Left ventricle myocardium superior (tissue), 1 donor: ENCODE measurements at regions not wholly inside any gene's neighbourhood (a gene's known extent, or its start where the extent isn't known, plus 50 kb on each side); places are given as distances from the start of the nearest gene placed in this dataset.

Source experiments
- ATAC-seq: fragments of 200-7000 bp; cut with Tn5 transposase; one replicate; pipeline ENCODE4 v1.9.1; 2020; ENCODE audit warnings: mild to moderate bottlenecking, moderate library complexity
- DNase-seq: peaks from one replicate; pipeline ENCODE4 v3.0.0-alpha.2; 2020
- intact Hi-C: fragments of 100-400 bp; cut with micrococcal nuclease; formaldehyde crosslinking; loops from one replicate; pipeline ENCODE4 v1.11.0; 2022
- donor health status: DM: no; HTN: yes; CAD: no; lungs with severe emphysema.

- no peak for ATAC-seq
- intact Hi-C loops = no loop called here
Observed at GRCh38 chr16:62573466-62573865, 537.2 kb upstream of the CDH8 start.

GRCh38 chr16:62568926-62569325, 532.7 kb upstream of the CDH8 start:
- intact Hi-C loops = no loop called here
- ATAC-seq = no peak

More at GRCh38 chr16:62573466-62573865, 537.2 kb upstream of the CDH8 start:
- no peak for DNase-seq

DNA sequence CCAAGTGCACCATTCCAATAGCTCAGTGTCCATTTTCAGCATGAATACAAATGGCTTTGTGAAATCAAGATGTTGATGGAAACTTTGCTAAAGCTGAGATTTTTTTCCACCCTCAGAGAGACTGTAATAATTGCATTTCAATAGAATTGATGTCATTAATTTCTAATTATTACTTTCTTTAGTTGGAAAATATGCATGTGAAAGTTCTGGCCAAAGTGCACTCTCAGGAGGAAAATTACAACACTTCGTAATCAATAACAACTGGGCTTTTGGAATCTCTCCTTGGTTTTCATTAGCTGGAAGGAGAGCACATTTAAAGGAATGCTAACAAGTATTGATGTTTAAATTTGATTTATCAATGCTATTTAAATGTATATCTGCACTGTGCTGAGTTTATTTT, 529.5 kb upstream of the CDH8 start:
- intact Hi-C loops = no loop called here
- DNase-seq (no peak), ATAC-seq (no peak)

More at GRCh38 chr16:62568926-62569325, 532.7 kb upstream of the CDH8 start:
- no peak for DNase-seq

DNA sequence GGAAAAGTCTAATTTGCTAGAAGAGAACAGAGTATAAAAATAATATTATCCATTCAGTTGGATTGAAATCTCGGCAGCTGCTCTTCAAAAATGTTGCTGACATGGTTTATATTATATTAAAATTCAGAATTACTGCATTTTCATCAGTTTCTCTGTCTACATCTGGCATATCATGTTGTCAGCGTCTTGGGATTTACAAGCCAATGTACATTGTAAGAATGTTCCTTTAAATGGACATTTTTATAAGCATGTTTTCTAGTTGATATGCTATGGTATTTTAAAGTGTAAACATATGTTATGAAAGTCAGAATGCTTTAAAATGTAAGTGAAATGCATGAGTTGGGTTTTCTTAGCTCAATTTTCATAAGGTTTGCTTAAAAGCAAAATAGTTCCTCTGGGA, 528.1 kb upstream of the CDH8 start:
- no peak for DNase-seq
- intact Hi-C loops = no loop called here

DNA sequence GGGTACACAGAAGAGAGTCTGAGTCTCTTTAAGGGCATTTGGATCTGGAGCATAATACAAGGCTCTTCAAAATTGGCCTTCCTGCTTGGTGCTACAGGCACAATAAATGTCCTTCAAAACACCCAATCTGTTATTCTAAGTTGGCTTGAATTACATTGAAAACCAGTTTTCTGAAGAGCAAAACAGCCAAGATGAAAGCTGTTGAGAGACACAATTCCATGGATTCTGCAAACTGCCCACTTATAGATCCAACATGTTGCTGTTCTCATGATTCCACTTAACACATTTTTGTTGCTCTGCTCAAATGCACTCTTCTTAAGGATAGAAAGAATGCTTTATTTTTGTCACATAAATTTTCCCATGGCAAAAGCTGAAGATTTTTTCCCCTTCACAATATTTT, 525.9 kb upstream of the CDH8 start:
- intact Hi-C loops = no loop called here
- no peak for DNase-seq
- no peak for ATAC-seq

More for the DNA sequence above, 528.1 kb upstream of the CDH8 start:
- ATAC-seq = no peak

DNA sequence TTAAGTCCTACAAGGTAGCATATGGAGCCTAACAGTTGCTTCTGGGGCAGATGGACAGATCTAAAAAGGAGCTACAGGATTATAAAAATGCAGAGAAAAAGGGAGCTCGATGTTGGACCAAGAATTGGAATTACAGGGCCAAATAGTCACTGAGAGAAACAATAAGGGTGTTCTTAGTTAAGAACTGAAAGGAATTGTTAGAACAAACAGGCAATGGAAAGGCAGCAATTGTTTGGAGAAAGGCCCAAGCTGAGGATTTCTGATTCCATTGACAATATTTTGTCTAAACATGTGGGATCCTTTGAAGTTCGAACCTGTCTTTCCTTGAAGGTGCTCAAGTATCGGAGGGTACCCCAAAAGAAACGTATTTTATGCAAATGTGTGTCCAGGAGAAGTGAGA, 513.6 kb upstream of the CDH8 start:
- intact Hi-C loops = no loop called here
- DNase-seq = no peak
- ATAC-seq = no peak

GRCh38 chr16:62548095-62548494, 511.9 kb upstream of the CDH8 start:
- DNase-seq = no peak
- intact Hi-C loops = no loop called here
- no peak for ATAC-seq

DNA sequence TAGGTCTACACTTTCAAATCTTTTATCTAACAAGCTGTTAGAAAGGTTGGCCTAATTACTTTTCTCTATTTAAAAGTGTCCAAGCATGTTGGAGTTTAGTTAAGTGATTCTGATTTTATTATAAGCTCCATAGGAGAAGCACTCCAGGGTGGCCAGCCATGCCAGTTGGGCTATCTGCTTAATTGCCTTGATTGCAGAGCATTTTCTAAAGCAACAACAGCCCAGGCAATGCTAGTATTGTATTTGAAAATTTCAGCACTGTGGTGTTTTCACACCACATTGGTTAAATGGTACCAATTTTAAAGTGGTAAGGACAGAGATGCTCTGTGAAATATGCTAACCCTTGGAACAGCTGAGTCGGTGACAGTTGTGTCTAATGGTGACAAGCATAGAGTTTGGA, 510.5 kb upstream of the CDH8 start:
- DNase-seq (no peak), ATAC-seq (no peak)
- intact Hi-C loops = no loop called here

DNA sequence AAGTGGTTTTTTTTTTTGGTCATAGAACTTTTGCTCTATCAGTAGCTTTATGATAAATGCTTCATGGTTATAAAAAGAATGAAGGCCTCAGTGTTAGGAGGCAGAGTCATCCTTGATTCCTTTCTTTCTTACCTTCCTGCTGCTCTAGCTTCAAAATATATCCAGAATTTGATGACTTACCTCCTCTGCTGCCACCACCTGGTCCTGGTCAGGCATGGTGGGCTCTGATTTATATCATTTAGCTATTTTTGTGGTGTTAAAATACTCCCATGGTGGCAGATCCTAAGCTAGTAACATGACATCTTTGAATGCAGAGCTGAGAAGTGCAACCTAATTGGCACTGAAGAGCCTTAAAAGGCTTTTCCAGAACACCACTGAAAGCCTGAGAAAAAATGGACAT, 508.8 kb upstream of the CDH8 start:
- intact Hi-C loops = no loop called here
- DNase-seq = no peak
- no peak for ATAC-seq

DNA sequence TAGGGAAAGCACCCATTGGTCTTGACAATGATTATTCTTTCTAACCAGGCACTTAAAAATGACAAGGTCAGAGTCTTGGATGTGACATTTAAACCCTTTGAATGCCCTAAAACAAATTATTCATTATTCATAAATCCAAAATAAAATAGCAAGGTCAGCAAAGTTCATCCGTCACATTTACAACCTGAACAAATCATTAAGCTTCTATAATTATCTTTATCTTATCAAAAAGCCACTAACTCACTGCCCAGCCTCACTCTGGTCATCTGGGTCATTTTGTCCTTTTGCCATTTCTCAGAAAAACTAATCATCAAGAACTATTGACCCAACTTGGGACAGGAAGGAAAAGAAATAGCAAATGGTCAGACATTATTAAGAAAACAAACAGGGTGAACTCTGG, 507.3 kb upstream of the CDH8 start:
- intact Hi-C loops = no loop called here
- DNase-seq (no peak), ATAC-seq (no peak)

GRCh38 chr16:62539657-62540056, 503.4 kb upstream of the CDH8 start:
- ATAC-seq = no peak
- no peak for DNase-seq
- intact Hi-C loops = no loop called here

DNA sequence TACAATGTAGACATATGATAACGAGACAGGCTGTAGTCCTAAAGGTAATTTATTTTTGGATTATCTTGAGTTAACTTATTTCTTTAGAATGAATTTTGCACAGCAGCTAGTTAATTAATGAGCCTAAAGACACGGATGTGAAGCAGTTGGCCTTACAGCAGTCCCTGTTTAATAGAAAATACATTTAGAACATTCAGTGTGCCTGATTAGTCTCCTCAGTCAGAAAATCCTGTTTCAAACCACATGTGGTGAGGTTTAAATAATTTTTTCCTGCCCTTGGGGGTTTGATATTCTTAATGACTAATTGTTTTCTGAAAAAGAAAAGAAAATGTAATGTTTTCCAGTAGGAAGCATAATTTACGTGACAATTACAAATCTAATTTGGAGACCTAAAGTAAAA, 494.2 kb upstream of the CDH8 start:
- ATAC-seq (no peak), DNase-seq (no peak)
- intact Hi-C loops = no loop called here

DNA sequence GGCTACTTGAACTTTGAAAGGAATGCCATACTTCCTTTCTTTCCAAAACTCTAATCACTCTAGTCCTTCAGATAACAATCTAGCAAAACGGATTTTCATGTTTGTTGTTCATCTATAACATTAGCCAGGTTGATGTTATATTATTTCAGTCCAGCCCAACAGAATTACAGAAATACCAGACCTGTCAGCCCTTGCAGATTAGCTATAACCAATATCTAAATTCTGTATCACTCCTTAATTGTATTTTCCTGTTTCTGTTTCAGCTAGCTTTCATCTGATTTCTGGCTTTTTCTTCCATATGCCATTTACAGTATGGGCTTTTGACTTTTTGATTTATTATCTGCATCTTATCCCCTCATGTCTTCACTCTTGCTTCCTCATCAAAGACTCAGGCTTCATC, 479.8 kb upstream of the CDH8 start:
- ATAC-seq (no peak), DNase-seq (no peak)
- intact Hi-C loops = no loop called here

DNA sequence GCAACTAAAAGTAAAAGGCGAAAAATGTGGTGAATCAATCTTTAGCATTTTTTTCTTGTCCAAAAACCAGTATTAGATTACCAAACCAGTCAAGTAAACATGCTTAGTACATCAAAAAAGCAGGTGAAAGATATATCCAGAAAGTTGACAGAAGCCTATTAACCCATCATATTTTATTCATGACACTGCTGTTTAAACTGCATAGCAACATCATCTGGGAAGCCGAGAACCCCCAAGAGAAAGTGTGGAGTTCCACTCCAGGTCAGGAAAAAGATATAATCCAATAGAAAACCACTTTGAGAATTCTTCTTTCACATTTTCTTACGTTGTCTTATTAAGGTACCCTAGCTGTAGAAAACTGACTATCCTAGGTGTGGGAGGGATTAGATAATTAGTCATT, 466.8 kb upstream of the CDH8 start:
- no peak for ATAC-seq

GRCh38 chr16:62478903-62479458, 442.7 kb upstream of the CDH8 start:
- intact Hi-C loops = no loop called here
- no peak for ATAC-seq
- DNase-seq = no peak

More for the DNA sequence above, 466.8 kb upstream of the CDH8 start:
- DNase-seq = no peak
- intact Hi-C loops = no loop called here

DNA sequence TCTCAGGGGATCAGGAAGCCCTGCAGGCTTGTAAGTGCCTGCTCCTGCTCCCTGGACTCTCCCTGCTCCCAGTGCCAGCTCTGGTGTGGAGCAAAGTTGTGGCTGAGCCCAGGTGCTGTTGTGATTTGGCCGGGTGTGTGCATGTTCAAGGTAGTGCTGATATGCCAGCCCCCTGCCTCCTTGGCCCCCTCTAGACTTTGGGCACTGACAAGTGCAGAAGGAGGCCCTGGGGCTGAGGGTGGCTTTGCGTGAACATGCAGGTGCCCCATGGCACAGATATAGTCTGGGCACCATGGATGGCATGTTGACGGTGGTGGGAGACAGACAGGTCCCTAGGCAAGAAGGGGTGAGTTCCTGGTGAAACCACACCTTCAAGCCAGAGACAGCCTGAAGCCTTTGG, 441.6 kb upstream of the CDH8 start:
- intact Hi-C loops = no loop called here
- DNase-seq (no peak), ATAC-seq (no peak)

GRCh38 chr16:62475573-62475972, 439.3 kb upstream of the CDH8 start:
- no peak for DNase-seq
- intact Hi-C loops = no loop called here
- no peak for ATAC-seq

GRCh38 chr16:62462971-62463370, 426.7 kb upstream of the CDH8 start:
- ATAC-seq = no peak
- intact Hi-C loops = no loop called here
- no peak for DNase-seq

DNA sequence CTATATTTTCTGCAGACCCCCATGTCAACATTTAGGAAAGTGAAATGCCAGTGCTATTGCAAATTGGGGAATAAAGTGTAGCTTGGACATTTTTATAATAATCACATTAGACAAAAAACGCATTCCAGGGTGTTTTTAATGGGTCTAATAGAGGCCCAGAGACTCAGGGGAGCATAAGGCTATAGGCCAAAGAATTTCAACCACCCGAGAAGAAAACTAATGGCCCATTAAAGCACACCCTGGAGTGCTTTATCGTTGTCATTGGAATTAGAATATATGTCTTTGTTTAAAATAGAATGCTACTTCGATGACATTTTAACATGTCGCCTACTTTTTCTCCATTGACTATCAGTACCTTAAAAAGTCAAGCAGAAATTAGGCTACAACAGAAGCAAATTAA, 414.1 kb upstream of the CDH8 start:
- DNase-seq = no peak
- ATAC-seq = no peak
- intact Hi-C loops = no loop called here

DNA sequence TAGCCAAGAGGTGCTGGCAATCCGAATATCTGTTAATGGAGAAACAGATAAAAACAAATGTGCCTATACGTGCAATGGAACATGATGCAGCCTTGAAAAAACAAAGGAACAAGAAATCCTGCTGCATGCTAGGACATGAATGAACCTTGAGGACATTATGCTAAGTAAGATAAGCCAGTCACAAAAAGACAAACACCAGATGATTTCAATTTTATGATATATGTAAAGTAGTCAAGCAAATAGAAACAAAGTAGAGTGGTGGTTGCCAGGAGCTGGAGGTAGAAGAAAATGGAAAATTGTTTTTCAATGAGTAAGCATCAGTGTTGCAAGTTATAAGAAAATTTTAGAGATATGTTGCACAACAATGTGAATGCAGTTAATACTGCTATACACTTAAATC, 409.7 kb upstream of the CDH8 start:
- ATAC-seq (no peak), DNase-seq (no peak)
- intact Hi-C loops = no loop called here

- ATAC-seq (no peak), DNase-seq (no peak)
- intact Hi-C loops = no loop called here
Observed at GRCh38 chr16:62424206-62424605, 388.0 kb upstream of the CDH8 start.

DNA sequence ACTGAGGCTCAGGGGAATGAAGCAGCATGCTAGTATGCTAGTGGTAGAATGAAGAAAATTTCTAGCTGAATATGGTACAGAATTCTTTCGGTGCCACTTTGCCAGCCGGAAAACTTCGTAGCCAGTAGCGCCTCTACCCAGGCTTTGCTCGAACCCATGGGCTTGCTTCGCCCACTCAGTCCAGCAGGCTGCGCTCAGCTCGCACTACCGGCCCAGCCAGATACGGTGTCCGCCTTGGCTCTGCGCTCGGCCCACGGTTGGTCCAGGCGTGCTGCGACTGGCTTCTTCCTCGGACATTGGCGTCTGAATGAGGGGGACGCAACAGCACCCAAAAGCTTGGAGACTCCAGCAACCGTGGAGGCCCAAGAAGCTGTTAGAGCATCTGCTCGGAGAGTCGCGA, 372.5 kb upstream of the CDH8 start:
- DNase-seq = no peak
- intact Hi-C loops = no loop called here
- no peak for ATAC-seq
